GM21723 (cell line): ENCODE measurements at regions not wholly inside any gene's neighbourhood (a gene's known extent, or its start where the extent isn't known, plus 50 kb on each side); places are given as distances from the start of the nearest gene placed in this dataset.
"Not testable (repeated sequence)": the region's sequence is repeated elsewhere in the genome, so short reads cannot be mapped to it uniquely, and the experiment has no call there.

ENCODE experiments used
- ATAC-seq: cut with Tn5 transposase; IDR thresholded peaks from one replicate; pipeline ENCODE4 v1.9.1; 2021; ENCODE audit warnings: mild to moderate bottlenecking, moderate library complexity; ENCODE audit not compliant: unreplicated experiment

DNA sequence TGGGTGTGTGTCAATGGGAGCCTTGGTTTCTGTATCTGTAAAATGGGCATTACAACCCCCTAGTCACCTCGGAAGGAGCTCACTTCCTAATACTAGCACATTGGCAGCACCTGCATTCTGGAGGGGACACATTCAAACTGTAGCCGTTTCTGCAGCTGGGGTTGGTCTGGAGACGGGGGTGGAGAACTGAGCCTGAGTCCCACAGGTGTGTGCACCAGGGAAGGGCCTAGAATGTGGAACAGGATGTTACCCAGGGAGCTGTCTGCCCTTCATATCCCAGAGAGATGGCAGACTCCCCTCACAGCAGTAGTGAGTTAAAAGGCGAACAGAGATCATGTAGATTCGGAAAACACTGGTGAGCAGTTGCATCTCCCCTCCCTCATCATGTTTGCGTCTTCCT is 272.8 kb upstream of the ZNF32 start:
- ATAC-seq = no peak

DNA sequence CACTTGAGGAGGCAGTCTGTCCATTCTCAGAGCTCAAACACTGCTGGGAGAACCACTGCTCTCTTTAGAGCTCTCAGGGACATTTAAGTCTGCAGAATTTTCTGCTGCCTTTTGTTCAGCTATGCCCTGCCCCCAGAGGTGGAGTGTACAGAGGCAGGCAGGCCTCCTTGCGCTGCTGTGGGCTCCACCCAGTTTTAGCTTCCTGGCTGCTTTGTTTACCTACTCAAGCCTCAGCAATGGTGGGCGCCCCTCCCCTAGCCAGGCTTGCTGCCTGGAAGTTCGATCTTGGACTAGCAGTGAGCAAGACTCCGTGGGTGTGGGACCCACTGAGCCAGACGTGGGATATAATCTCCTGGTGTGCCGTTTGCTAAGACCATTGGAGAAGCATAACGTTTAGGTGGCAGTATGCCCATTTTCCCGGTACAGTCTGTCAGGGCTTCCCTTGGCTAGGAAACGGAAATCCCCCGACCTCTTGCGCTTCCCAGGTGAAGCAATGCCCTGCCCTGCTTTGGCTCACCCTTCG is 271.6 kb upstream of the ZNF32 start:
- not testable (repeated sequence) for ATAC-seq

GRCh38 chr10:43913676-43914235 is 265.1 kb upstream of the ZNF32 start:
- no peak for ATAC-seq

DNA sequence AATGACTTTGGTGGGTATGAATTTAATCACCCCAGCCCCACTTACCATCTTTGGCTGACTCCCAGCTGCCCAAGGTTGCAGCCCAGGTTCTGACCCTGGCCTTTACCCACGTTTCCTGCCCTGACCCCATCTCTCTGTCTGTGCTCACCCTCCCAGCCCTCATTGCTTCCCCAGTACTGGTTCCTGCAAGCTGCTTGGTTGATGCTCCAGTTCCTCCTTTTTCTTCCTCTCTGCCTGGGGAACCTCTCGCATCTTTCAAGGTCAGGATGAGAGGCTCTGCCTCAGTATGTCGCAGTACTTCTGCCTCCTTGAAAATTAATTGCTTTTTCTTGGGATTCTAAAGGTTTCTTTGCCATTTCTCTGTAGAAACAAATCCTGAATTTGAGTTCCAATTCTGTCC is 263.8 kb upstream of the ZNF32 start:
- no peak for ATAC-seq

DNA sequence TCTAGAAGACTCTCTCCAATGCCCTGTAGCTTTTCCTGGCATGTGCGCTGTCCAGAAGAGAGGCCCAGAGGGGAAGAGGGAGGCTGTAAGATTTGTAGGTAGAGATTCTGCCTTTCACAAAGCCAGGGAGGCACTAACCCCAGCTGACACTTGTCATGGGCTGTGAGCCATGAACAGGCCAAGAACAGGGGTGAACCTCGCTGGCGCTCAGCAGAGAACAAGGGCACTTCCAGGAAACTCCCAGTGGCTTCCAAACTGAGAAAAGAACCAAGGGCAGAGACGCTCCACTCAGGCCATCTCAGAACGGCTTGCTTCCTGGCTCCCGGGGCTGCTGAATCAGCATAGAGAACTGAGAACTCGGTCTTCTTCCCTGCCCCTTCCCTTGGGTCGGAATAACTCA is 257.8 kb upstream of the ZNF32 start:
- ATAC-seq = no peak

DNA sequence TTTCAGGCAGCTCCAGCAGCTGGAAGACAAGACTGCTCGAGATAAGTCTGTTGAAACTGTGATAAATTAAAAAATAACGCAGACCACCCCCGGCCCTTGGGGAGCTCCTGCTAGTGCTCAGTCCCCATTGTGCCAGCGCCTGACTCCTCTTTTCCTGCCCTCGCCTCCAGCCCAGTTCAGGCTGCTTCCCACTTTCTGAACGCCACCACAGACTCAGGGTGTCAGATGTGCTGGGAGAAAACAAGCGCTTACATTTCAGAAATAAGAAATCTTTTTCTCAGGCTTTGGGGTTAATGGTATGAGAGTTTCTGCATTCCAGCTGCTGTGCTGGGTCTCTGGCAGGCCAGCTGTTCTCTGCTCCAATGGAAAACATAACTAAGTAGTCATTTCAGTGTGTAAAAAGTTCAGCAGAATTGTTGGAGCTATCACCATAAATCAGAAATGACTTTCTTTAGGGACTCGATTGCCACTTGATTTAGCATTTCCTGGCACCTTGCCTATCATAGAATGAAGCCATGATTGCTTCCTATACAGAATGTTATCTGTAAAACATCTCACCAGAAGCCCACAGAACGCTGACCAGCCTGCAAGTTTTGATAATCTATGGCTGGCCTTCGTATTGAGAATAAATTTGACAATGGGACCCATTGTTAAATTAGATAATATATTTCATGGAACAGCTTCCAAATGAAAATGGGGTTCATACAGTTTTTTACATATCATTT is 257.0 kb upstream of the ZNF32 start:
- ATAC-seq = no peak

GRCh38 chr10:43904844-43905243 is 256.2 kb upstream of the ZNF32 start:
- no peak for ATAC-seq

DNA sequence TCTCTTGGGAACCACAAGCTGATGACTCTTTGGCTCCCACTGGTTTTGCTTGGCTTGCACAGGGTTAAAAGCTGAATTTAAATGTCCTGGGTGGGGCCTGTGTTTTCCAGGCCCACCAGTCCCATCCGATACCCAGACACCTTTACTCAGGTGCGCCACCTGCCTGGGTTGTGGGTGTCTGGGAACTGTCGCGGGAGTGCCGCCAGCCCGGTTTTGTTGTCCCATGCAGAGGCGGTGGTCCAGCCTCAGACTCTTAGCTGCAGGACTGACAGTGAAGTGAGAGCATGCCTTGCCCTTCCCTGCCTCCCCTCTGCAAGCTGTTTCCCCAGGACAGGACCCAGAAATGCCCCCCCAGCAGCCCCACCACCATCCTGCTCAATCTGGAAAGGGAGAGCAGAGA is 255.6 kb upstream of the ZNF32 start:
- ATAC-seq = no peak

GRCh38 chr10:43903451-43903850 is 254.8 kb upstream of the ZNF32 start:
- no peak for ATAC-seq

GRCh38 chr10:43902842-43903241 is 254.2 kb upstream of the ZNF32 start:
- ATAC-seq = no peak

- ATAC-seq = no peak
Measured at GRCh38 chr10:43901744-43902504, 253.2 kb upstream of the ZNF32 start.

GRCh38 chr10:43901302-43901701 is 252.6 kb upstream of the ZNF32 start:
- no peak for ATAC-seq

DNA sequence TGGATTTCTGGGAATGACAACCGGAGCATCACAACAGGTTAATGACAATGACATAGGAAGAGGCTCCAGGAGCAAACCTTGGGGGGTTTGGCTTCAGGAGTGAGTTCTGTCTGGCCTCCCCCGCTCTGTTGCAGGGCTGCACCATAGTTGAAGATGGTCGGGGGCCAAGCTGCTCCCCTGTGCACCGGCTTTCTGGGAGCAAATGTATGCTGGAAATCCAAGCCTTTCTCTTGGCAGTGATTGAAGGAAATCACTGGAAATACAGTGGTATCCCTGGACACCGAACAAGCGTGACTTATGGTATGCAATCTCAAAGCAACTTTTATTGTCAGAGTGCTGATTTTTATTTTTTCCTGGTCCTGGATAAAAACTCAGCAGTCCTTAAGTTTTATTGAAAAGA is 251.9 kb upstream of the ZNF32 start:
- ATAC-seq = no peak

- ATAC-seq = no peak
Measured at GRCh38 chr10:43899224-43899959, 250.7 kb upstream of the ZNF32 start.

DNA sequence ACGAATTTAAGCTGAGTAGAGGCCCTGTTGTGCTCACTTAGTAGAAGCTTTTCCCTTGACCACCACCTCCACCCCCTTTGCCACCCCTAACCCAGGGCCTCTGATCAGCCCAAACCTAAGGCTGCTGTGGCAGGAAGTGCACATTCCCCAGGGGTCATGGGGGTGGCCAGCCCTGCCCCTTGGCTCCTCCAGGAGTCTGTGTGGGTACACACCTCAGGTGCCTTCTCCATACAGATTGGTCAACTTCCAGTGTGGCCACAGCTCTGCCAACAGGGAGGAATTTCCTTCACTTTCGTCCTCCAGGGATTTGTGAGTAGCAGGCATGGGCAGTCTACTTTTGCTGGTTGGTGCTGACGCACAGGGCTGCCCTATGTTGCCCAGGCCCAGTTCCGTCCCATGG is 249.9 kb upstream of the ZNF32 start:
- ATAC-seq = no peak

DNA sequence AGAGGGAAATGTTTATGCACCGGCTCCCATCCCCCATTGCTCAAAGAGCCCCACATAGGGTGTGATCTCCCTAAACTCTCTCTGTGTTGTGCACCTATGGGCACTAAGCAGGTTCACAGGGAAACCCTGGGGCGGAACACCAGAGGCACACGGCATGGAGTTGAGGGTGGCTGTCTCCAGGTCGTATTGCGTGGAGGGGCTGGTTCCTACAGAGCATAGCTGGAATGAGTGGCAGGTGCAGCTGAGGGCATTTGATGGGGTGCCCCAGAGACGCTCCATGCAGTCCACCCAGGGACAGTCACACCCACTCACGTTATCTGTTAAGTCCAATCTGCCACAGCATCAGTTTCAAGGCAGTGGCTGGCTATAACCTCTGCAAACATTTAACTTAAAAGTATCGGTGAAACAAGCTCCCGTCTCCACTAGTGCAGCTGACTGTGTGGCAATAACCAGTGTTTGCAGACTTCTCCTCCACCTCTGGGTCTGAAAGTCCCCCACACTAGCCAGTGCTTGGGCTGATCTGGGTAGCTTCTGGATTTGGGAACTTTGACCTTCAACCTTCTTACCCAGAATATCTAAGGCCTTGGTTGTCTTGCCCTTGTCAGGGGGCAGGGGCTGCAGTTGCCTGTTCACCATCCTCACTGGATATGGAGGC is 249.2 kb upstream of the ZNF32 start:
- ATAC-seq = no peak

- ATAC-seq = no peak
Measured at GRCh38 chr10:43892062-43892770, 243.5 kb upstream of the ZNF32 start.

DNA sequence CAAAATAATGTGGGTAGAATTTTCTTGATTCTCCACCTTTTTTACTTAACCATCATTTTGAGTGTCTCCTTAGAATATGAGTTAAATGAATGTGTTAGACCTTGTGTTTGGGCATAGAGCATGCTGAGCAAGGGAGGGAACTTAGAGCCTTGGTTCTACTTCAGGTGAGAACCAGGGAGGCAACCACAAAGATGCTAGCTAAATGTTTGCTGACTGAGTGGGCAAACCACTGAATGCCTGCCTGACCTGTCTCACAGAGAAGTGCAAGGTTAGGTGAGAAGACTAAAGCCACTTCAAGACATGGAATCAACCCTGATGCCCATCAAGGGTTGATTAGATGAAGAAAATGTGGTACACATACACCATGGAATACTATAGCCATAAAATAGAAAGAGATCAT is 242.6 kb upstream of the ZNF32 start:
- no peak for ATAC-seq

- ATAC-seq = no peak
Measured at GRCh38 chr10:43890124-43890523, 241.4 kb upstream of the ZNF32 start.

DNA sequence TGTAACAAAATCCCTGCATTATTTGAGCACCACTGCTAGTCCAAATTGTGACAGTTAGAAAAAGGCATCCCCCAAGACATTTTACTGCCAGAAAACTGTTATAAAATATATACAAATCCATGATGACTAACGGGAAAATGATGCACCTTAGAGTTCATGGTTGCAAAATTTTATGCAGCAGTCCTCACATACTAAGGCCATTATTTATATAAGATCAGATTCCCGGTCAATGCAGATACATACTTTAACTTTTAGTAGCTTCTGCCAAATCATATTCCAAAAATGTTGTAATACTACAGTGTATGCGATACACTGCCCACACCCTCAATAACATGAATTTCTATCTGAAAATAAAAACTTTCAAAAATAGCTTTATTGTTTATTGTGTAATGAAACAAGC is 239.9 kb upstream of the ZNF32 start:
- no peak for ATAC-seq
